GM12873 (cell line): ENCODE measurements at regions not wholly inside any gene's neighbourhood (a gene's known extent, or its start where the extent isn't known, plus 50 kb on each side); places are given as distances from the start of the nearest gene placed in this dataset.

ENCODE experiments used
- CTCF ChIP-seq: IDR thresholded peaks from 2 replicates; pipeline ENCODE4 v1.5.1; 2012; ENCODE audit warnings: low read depth, mild to moderate bottlenecking, moderate library complexity, low read length, control low read depth; ENCODE audit not compliant: insufficient read depth; ENCODE audit errors: missing control alignments

- TF ChIP-seq CTCF = no peak
Measured at GRCh38 chr5:85168474-85168873, 783.8 kb upstream of the EDIL3 start.

DNA sequence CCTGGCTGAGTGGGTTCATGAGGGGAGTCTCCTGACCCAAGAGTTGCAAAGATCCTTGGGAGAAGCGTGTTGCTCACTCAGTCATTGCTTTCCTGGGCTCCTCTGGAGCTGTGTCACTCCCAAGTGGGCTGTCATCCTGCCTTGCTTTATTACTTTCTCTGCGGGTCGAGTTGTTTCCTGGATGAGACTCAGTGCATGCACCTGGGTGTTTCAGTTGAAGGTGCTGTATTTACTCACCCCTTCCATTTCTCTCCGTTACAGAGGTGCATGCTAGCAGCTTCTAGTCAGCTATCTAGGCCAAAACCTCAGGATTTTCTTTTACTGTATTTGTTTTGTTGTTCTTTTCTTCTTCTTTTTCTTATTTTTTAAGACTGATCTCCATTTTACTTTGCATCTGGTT, 785.5 kb upstream of the EDIL3 start:
- TF ChIP-seq CTCF = no peak

GRCh38 chr5:85173469-85173868, 788.8 kb upstream of the EDIL3 start:
- no peak for TF ChIP-seq CTCF

GRCh38 chr5:85182344-85182743, 797.7 kb upstream of the EDIL3 start:
- TF ChIP-seq CTCF = no peak

DNA sequence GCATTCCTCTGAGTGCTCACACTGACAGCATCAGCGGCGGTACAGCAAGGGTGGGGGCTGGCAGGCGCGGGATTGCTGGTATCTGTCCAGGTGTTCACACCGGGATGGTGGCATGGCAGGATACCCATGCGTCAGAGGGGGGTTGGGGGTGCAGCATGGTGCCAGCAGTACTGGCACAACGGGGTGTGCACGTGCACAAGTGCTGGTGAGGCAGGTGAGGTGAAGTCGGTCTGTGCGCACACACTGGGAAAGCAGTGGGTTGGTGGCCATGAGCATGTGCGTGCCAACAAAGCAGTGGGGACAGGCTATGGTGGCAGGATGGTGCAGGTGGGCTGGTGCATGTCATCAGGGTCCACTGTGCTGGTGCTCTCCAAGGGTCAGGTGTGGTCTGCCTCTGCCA, 819.6 kb upstream of the EDIL3 start:
- no peak for TF ChIP-seq CTCF

DNA sequence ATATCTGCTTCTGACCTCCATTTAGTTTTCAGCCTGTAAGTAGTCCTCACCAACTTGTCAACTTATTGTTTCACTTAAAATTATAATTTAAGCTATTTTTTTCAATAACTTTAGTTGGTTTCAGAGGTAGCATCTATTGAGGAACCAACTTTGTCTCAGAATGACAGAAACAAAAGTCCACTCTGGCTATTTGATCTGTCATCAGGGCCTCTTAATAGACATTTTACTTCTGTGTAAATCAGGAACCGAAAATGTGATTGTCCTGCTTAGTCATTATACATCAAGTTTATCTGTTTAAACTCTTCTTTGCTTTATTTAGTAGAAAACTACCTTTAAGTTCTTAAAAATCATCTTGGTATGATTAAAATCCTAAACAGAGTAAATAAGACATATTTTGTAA, 820.8 kb upstream of the EDIL3 start:
- TF ChIP-seq CTCF = no peak

DNA sequence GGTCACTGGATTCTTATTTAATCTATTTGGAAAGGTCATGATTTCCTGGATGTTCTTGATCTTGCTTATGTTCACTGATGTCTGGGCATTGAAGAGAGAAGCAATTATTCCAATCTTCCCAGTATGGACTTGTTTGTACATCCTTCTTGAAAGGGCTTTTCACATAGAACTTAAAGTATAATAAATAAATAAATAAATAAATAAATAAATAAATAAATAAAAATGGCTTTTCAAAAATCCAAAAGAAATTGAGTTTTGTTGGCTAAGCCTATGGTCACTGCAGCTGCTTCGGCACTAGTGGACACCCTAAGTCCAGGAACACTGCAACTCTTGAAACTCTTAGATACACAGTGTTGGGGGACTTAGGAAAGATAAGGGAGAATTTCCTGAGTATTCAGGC, 840.7 kb upstream of the EDIL3 start:
- no peak for TF ChIP-seq CTCF

DNA sequence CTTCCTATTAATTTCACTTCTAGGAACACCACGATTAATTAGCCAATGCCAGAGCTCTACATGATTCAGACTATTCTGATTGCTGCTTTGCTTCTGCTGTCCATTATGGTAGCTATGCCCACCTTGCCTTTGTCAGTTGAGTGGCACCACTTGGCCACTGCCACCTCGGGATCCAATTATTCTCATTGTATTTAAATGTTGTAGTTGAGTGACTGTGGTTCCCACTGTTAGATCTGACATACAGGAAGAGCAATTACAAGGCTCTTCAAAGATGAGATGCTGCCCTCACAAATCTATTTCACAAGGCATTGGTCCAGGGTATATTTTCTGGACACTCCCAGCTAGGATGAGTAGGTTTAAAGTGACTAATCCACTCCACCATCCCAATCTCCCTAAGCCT, 864.5 kb upstream of the EDIL3 start:
- no peak for TF ChIP-seq CTCF
